Calu3 (cell line): ENCODE measurements at regions not wholly inside any gene's neighbourhood (a gene's known extent, or its start where the extent isn't known, plus 50 kb on each side); places are given as distances from the start of the nearest gene placed in this dataset.
"Not testable (repeated sequence)": the region's sequence is repeated elsewhere in the genome, so short reads cannot be mapped to it uniquely, and the experiment has no call there.

Experiments used
- BruUV-seq: library from RNA; stranded (reverse); fragments of 400-500 nt; replicated peaks from 2 replicates; lab custom pipeline; 2021; lab: Mats Ljungman, UMichigan
- CTCF ChIA-PET: fragments of 300-600 bp; sonication (Branson Sonifier 250); formaldehyde crosslinking; loops from one replicate; lab custom pipeline; 2022; ENCODE audit warnings: antibody characterized with exemption; lab: Charles Lee
- DNase-seq: peaks from one replicate; pipeline ENCODE4 v3.0.0; 2022
- H3K27ac Mint-ChIP-seq: one replicate; pipeline ENCODE4 v1.8.0; 2022; ENCODE audit warnings: mixed read lengths; ENCODE audit not compliant: unreplicated experiment
- H3K27me3 Mint-ChIP-seq: one replicate; pipeline ENCODE4 v1.8.0; 2022; ENCODE audit warnings: mixed read lengths; ENCODE audit not compliant: unreplicated experiment
- H3K36me3 Mint-ChIP-seq: one replicate; pipeline ENCODE4 v1.8.0; 2022; ENCODE audit warnings: mild to moderate bottlenecking, moderate library complexity, mixed read lengths; ENCODE audit not compliant: insufficient read depth, unreplicated experiment
- H3K4me1 Mint-ChIP-seq: one replicate; pipeline ENCODE4 v1.8.0; 2022; ENCODE audit warnings: mild to moderate bottlenecking, low read depth, mixed read lengths; ENCODE audit not compliant: unreplicated experiment
- H3K4me3 Mint-ChIP-seq: one replicate; pipeline ENCODE4 v1.8.0; 2022; ENCODE audit warnings: mild to moderate bottlenecking, low read depth, moderate library complexity, mixed read lengths; ENCODE audit not compliant: unreplicated experiment
- H3K9me3 Mint-ChIP-seq: one replicate; pipeline ENCODE4 v1.8.0; 2022; ENCODE audit warnings: low read depth, mixed read lengths; ENCODE audit not compliant: unreplicated experiment
- CTCF ChIP-seq: fragments of 200-600 bp; IDR thresholded peaks from one replicate; pipeline ENCODE4 v1.8.0; 2022; ENCODE audit warnings: antibody characterized with exemption; ENCODE audit not compliant: unreplicated experiment
- intact Hi-C: fragments of 100-400 bp; cut with micrococcal nuclease; formaldehyde crosslinking; loops from one replicate; pipeline ENCODE4 v1.10.0; 2022; ENCODE audit not compliant: unreplicated experiment

- CTCF ChIA-PET = interaction anchor here (0.7 to 3.8 kb wide), 3 partner anchors 65 to 116 kb away, joined by 3 to 36 read pairs (median 12); no protein-coding TSS in a partner anchor
- H3K9me3 Mint-ChIP-seq = no peaks in the 10 kb centered on the region
- H3K27me3 Mint-ChIP-seq = no peaks in the 10 kb centered on the region
- DNase-seq = no peak
- BruUV-seq = no TSS peak
- no peak for TF ChIP-seq CTCF
- no peaks in the 10 kb centered on the region for H3K36me3 Mint-ChIP-seq
- no peak overlapping the region for H3K27ac Mint-ChIP-seq
- H3K4me1 Mint-ChIP-seq = peaks cover 49% of the 10 kb centered on the region
- no peak overlapping the region for H3K4me3 Mint-ChIP-seq
- intact Hi-C loops = no loop called here
Measured at GRCh38 chr12:65672441-65672840, 151.8 kb upstream of the HMGA2 start.

GRCh38 chr12:65673156-65673690, 151.1 kb upstream of the HMGA2 start:
- Mint-ChIP-seq H3K27ac (peak overlapping the region; percentile 85), H3K4me1 (peaks cover 43% of the 10 kb centered on the region), H3K9me3 (no peaks in the 10 kb centered on the region), H3K36me3 (no peaks in the 10 kb centered on the region), H3K4me3 (no peak overlapping the region), H3K27me3 (no peaks in the 10 kb centered on the region)
- CTCF ChIA-PET = interaction anchor here (0.7 to 3.8 kb wide), 4 partner anchors 64 to 155 kb away, joined by 3 to 36 read pairs (median 13); no protein-coding TSS in a partner anchor
- intact Hi-C loops = loop anchor here (1.0 kb wide), 1 partner anchor 64 kb away; no protein-coding TSS in a partner anchor
- no peak for DNase-seq
- TF ChIP-seq CTCF = no peak
- no TSS peak for BruUV-seq

GRCh38 chr12:65673732-65674131, 150.6 kb upstream of the HMGA2 start:
- intact Hi-C loops = loop anchor here (1.0 to 2.0 kb wide), 3 partner anchors 64 to 360 kb away; no protein-coding TSS in a partner anchor
- Mint-ChIP-seq H3K27me3 (no peaks in the 10 kb centered on the region), H3K9me3 (no peaks in the 10 kb centered on the region), H3K4me1 (peaks cover 38% of the 10 kb centered on the region), H3K4me3 (no peak overlapping the region), H3K27ac (peak overlapping the region; percentile 85), H3K36me3 (no peaks in the 10 kb centered on the region)
- no peak for DNase-seq
- CTCF ChIA-PET = interaction anchor here (0.7 to 3.8 kb wide), 4 partner anchors 65 to 154 kb away, joined by 3 to 36 read pairs (median 13); no protein-coding TSS in a partner anchor
- BruUV-seq = no TSS peak
- no peak for TF ChIP-seq CTCF

GRCh38 chr12:65675141-65675621, 149.1 kb upstream of the HMGA2 start:
- H3K27ac Mint-ChIP-seq = no peak overlapping the region
- H3K9me3 Mint-ChIP-seq = no peaks in the 10 kb centered on the region
- no peaks in the 10 kb centered on the region for H3K27me3 Mint-ChIP-seq
- CTCF ChIA-PET = interaction anchor here (0.7 to 3.8 kb wide), 3 partner anchors 33 to 118 kb away, joined by 3 to 36 read pairs (median 20); no protein-coding TSS in a partner anchor
- no peak for DNase-seq
- BruUV-seq = no TSS peak
- H3K36me3 Mint-ChIP-seq = no peaks in the 10 kb centered on the region
- no peak for TF ChIP-seq CTCF
- intact Hi-C loops = loop anchor here (2.0 kb wide), 1 partner anchor 118 kb away; no protein-coding TSS in a partner anchor
- H3K4me3 Mint-ChIP-seq = no peak overlapping the region
- H3K4me1 Mint-ChIP-seq = peaks cover 28% of the 10 kb centered on the region

GRCh38 chr12:65678172-65678571, 146.1 kb upstream of the HMGA2 start:
- H3K36me3 Mint-ChIP-seq, H3K9me3 Mint-ChIP-seq, CTCF ChIA-PET, intact Hi-C loops, H3K4me3 Mint-ChIP-seq, BruUV-seq, DNase-seq, H3K27ac Mint-ChIP-seq, H3K27me3 Mint-ChIP-seq: not testable (repeated sequence)
- peaks cover 17% of the 10 kb centered on the region for H3K4me1 Mint-ChIP-seq
